ENCODE measurements at regions not wholly inside any gene's neighbourhood (a gene's known extent, or its start where the extent isn't known, plus 50 kb on each side); places are given as distances from the start of the nearest gene placed in this dataset.
A peak's percentile ranks its signal among the peaks of the same experiment; 100 is the strongest.

- TF ChIP-seq CTCF (IDR thresholded peaks at IDR 0.05; ENCODE audit: low read depth, low read length, missing control alignments), result no peak
- no peak for DNase-seq (ENCODE audit: low read depth)
- in situ Hi-C loops (cut with HindIII; ENCODE audit: low sequenced_read_pairs), result no loop called here
- peak overlapping the region; percentile 18 for H3K4me3 ChIP-seq (ENCODE audit: low read depth, low read length)
Measured at GRCh38 chr3:107235193-107235927, 141.9 kb upstream of the CCDC54 start.

GRCh38 chr3:107235928-107236315 is 141.3 kb upstream of the CCDC54 start:
- DNase-seq (ENCODE audit: low read depth), result peak; percentile 85
- peak; percentile 66 for TF ChIP-seq CTCF (IDR thresholded peaks at IDR 0.05; ENCODE audit: low read depth, low read length, missing control alignments)
- H3K4me3 ChIP-seq (ENCODE audit: low read depth, low read length), result peak overlapping the region; percentile 18
- in situ Hi-C loops (cut with HindIII; ENCODE audit: low sequenced_read_pairs), result no loop called here

- H3K4me3 ChIP-seq (ENCODE audit: low read depth, low read length), result no peak overlapping the region
- no peak for TF ChIP-seq CTCF (IDR thresholded peaks at IDR 0.05; ENCODE audit: low read depth, low read length, missing control alignments)
- no peak for DNase-seq (ENCODE audit: low read depth)
- in situ Hi-C loops (cut with HindIII; ENCODE audit: low sequenced_read_pairs), result no loop called here
Measured at GRCh38 chr3:107236655-107237337, 140.4 kb upstream of the CCDC54 start.

GRCh38 chr3:107238787-107239186 is 138.5 kb upstream of the CCDC54 start:
- no peak for TF ChIP-seq CTCF (IDR thresholded peaks at IDR 0.05; ENCODE audit: low read depth, low read length, missing control alignments)
- in situ Hi-C loops (cut with HindIII; ENCODE audit: low sequenced_read_pairs), result no loop called here
- DNase-seq (ENCODE audit: low read depth), result no peak
- no peak overlapping the region for H3K4me3 ChIP-seq (ENCODE audit: low read depth, low read length)

GRCh38 chr3:107239703-107240102 is 137.5 kb upstream of the CCDC54 start:
- TF ChIP-seq CTCF (IDR thresholded peaks at IDR 0.05; ENCODE audit: low read depth, low read length, missing control alignments), result no peak
- in situ Hi-C loops (cut with HindIII; ENCODE audit: low sequenced_read_pairs), result no loop called here
- DNase-seq (ENCODE audit: low read depth), result no peak
- peak overlapping the region; percentile 95 for H3K4me3 ChIP-seq (ENCODE audit: low read depth, low read length)

- in situ Hi-C loops (cut with HindIII; ENCODE audit: low sequenced_read_pairs), result no loop called here
- peak overlapping the region; percentile 95 for H3K4me3 ChIP-seq (ENCODE audit: low read depth, low read length)
- peak; percentile 29 for DNase-seq (ENCODE audit: low read depth)
- no peak for TF ChIP-seq CTCF (IDR thresholded peaks at IDR 0.05; ENCODE audit: low read depth, low read length, missing control alignments)
Measured at GRCh38 chr3:107240183-107241091, 136.8 kb upstream of the CCDC54 start.

Measured in astrocyte of the cerebellum (primary cell).